Endometrium (tissue), 2 donors: ENCODE measurements at regions not wholly inside any gene's neighbourhood (a gene's known extent, or its start where the extent isn't known, plus 50 kb on each side); places are given as distances from the start of the nearest gene placed in this dataset.

ENCODE experiments used
- FAIRE-seq: peaks from 2 replicates; lab custom pipeline; 2012; peaks lifted over from hg19 to GRCh38; lab: Jason Lieb, UNC
- donor health status: control.
- donor health status: control.

DNA sequence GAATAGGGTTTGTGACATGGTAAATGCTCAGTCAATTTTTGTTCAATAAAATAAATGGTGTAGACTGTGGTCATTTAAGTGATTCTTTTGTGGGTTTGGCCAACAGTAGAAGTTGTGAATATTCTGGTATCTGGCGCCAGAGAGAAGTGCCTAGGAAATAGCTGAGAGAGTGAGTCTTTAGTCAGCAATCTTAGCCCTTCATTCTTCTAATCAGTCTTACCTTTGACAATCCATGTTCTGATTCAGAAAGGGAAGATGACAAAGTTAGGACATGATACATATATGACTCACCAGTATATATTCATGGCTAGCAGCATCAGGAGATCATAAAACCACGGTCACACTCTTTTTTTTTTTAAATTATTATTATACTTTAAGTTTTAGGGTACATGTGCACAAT is 141.8 kb upstream of the PCDH18 start:
- FAIRE-seq = no peak

DNA sequence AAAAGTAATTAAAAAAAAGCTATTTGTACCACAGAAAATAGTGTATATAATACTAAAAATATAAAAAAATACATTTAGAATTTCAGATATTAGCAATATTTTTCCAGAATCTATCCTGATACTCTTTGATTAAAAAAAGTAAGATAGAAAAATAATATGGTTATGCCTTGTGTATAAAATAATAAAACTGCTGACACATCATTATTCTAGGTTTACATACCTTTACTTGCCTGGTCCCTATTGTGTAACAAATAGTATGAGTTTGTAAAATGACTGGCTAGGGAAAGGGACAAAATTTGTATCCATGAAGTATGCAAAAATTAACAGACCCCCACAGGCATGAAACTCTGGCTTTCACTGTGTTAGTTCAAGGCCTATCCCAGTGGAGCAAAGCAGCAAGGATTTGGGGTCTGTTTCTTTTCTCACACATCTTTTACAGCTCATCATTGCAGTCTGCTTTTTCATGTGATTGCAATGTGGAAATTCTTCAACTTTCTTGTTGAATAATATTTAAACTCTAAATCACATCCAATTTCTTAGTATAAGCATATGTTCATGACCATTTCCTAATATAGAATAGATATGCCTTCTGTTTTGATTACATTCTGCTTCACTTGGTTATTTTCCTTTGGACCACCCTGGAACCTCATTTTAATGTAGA is 136.7 kb upstream of the PCDH18 start:
- peak; percentile 18 for FAIRE-seq

DNA sequence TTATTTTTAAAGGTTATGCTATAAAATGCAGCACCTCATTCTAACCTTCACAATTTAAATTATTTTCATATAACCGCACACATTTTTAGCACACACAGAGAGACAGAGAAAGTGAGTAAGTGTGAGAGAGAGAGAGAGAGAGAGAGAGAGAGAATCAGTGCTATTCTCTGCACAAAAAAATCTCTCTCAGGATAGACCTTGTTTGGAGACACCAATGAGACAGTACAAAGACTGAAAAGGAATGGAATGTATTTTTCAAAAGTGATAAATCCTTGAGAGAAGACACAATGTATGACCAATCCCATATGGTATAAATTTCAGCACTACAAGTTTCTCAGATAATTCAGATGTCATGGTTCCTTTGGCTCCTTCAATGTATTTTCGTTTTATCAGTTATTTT is 132.1 kb upstream of the PCDH18 start:
- FAIRE-seq = no peak

DNA sequence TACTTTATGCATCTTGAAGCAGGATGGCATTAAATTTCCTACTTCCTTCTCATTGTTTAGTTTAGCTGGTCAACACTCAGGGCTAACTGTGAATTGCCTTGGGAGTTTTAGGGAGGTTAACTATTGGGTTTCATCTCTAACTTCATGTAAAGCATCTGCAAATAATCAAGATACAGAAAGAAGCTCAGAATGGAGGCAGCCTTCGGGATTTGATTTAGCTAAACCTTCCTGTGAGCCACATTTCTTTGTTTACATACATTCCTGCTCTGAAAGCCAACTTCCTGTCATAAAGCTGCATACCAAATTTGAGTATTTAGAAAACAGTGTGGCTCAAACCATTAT is 131.7 kb upstream of the PCDH18 start:
- FAIRE-seq = peak; percentile 98

DNA sequence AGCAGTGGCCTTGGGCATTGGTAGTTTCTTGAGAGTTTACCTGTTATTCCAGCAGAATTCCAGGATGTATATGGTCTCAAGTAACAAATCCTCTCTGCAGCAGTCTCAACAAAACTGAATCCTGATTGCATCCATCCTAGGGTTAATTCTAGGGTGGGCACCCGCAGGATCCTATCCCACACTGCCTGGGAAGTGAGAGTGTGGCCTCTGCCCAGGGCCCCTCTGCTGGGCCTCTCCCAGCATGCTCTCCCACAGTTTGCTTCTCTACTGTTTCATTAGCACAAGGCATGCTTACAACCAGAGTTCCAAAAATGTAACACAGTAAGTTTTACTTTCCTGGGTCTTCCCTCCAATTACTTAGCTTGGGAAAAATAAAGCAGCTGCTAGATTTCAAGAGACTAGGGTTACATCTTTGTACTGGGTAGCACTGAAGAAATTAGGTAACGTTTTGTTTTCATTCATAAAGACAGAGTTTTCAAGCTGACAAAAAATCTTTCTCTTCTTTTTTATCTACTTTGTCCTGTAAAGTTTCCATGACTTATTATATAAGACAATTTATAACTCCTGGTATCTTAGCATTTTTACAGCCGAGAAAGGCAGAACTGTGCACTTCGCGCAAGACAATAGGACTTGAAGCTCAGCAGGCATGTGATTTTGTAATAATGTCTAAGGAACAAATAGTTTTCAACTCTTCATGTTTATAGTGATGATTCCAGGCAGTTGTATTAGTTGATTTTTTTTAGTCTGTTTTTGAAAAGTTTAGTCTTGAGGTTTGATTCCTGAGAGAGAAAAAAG is 131.2 kb upstream of the PCDH18 start:
- FAIRE-seq = no peak

DNA sequence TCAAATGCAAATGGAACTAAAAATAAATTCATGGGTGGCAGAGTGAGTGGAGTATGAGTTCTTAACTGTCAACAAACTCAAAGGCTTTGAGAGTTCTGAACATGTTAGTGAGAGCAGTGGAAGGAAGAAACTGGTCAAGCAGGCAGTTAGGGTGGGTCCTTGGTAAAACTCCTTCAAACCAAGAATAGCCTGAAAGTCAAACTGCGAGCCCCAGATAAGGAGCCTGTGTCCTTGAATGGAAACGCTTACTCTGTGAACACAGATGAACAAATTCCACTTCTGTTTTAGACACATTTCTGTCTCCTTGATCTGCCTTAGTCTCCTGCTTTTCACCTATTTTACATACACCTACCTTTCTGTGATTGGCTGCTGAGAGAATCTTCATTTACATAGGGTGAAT is 129.4 kb upstream of the PCDH18 start:
- FAIRE-seq = no peak

DNA sequence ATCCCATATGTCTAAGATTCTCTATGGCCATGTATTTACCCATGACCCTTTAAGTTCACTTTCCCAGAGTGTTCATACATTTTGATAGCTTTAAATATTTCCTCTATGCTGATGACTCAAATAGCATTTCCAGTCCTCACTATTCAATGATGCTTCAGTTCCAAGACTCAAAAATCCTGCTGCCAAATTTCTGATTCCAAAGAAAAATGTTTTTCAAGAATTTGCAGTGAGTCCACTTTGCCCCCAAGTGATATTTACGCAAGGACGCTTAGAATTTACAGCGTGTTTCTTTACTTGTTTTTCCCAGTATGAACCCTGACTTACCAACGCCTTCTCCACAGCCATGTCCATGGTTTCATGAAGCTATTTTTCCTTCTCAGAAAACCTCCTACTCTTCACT is 127.9 kb upstream of the PCDH18 start:
- no peak for FAIRE-seq

DNA sequence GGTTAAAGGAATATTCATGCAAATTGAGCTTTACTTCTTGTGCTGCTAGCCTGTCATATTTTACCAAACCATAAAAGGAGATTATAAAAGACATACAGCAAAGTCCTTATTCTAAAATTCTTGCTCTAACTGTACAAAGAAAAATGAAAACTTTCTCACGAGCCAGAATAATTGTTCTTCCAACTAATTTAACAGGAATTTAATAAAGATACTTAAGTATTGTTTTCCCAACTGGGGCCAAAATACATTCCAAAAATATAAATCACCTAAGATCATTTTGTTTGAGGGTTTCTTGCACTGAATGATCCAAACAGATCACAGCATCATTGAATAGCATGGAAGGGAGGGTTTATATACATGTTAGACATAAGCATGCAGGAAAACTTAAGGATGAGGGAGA is 127.1 kb upstream of the PCDH18 start:
- peak; percentile 88 for FAIRE-seq

DNA sequence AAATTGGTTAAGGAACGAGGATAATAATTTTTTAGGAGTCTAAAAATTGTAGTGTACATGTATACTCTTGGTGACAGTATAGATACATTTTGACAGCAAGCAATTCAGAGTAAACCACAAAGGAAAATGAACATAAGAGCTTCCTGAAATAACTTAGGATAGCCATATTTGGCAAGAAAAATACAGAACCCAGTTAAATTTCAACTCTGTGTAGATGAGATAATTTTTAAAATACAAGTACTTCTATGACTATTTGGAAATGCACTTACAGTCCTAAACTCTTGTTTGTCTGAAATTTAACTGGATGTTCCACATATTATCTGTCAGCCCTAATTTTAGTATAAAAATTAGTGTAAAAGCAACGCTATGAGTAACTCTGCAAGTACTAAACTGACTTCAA is 124.4 kb upstream of the PCDH18 start:
- no peak for FAIRE-seq

DNA sequence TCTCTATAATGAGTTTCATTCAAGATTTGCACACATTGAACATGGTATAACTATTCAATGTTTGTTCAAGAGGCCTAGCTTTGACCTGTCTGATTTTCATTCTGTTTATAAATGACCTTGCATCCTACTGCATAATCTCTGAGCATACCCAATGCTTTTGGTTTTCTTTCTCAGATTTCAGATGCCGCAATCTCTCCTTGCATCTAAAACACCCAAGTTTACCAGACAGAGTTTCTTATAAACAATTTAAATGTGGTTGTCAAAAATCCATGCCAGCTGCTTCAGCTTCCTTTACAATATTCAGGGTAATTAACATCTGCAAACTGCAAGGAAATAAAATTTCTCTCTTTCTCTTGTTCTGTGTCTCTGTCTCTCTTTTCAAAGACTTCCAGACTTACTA is 123.0 kb upstream of the PCDH18 start:
- no peak for FAIRE-seq

DNA sequence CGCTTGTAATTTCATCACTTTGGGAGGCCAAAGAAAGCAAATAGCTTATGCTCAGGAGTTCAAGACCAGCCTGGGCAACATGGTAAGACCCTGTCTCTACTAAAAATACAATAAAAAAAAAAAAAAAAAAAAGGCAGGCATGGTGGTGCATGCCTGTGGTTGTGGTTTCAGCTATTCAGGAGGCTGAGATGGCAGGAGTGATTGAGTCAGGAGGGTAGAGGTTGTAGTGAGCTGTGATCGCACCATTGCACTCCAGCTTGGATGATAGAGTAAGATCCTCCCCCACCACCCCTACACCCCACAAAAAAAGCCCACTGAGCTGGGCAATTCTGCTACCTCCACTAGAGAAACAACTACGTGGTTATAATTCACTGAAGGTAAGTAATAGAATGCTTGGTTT is 118.8 kb upstream of the PCDH18 start:
- FAIRE-seq = no peak

DNA sequence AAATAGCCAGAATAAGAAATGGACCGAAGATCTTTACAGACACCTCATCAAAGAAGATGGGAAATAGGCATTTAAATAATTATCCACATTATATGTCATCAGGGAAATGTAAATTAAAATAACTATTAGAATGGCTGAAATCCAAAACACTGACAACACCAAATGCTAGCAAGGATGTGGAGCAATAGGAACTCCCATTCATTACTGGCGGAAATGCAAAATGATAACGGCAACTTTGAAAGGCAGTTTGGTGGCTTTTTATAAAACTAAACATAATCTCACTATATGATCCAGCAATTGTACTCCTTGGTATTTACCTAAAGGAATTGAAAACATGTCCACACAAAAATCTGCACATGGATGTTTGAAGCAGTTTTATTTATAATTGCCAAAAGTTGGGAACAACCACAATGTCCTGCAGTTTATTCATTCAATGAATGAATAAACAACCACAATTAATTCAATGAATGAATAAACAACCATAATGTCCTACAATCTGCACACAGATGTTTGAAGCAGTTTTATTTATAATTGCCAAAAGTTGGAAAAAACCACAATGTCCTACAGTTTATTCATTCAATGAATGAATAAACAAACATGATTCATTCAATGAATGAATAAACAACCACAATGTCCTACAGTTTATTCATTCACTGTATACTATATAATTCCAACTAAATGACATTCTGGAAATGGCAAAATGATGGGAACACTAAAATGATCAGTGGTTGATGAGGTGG is 117.6 kb upstream of the PCDH18 start:
- no peak for FAIRE-seq

DNA sequence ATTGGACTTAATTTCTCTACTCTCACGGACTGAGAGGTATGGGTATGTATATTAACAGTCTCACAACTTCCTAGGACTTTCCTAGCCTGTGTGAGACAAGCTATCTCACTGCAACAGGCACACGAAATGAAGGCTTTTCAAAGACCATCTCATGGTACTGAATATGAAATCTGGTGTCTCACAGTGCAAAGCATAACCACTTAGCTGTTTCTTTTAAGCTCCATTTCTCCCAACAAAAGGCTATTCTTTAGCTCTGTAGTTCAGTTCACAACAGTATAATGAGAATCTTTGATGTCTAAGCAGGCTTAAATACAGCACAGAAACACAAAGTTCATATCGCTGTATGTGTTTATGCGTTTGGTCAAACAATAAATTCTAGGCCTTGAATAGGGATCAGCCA is 116.2 kb upstream of the PCDH18 start:
- no peak for FAIRE-seq

DNA sequence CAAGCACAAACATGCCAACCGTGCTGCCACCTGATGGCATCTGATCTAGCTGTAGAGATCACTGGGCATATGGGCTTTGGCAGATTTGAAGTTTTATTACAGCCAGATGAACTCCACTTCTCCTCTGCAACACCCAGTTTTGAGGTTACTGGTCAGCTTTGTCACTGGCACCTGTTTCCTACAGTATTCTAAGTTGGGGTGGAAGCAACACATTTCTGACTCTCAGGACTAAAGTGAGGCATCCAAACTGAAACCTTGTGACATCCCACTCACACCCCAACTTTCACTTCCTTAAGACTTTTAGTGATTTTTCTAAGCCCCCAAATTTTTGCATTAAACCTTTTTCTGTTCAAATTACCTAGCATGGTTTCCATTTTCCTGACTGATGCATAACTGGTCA is 115.1 kb upstream of the PCDH18 start:
- FAIRE-seq = no peak

DNA sequence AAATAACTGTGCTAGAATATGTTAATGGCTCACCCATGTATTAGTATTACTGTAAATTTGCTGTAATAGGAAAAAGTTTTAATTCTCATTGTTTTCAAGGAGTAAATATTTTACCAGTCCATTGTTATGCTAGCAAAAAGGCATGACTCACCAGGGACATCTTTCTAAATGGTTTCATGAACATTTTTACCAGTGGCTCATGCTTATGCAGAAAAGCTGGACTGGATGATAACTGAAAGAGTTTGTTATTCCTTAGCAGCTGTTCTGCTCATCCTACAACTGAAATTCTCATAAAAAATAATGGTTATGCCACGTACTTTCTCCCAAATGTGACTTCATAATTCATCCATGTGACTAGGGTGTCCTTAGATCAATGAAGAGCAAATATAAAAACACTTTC is 111.9 kb upstream of the PCDH18 start:
- FAIRE-seq = no peak

DNA sequence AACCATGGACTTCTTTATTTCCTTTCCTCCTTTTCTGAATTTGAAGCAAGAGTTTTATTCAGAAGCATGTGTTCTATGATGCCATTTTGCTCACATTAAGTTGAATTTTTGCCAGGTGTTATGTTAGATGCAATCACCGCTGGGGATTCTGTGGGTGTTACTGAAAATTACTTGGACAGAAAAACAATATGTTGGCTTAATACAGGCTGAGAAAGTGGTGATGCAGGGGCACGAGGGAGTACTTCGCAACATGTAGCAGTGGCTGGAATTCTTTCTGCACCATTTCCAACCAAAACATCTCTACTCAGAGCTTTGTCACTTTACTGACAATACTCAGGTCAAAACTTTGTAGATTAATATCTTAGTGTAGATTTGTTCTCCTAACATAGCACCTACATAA is 109.2 kb upstream of the PCDH18 start:
- no peak for FAIRE-seq

DNA sequence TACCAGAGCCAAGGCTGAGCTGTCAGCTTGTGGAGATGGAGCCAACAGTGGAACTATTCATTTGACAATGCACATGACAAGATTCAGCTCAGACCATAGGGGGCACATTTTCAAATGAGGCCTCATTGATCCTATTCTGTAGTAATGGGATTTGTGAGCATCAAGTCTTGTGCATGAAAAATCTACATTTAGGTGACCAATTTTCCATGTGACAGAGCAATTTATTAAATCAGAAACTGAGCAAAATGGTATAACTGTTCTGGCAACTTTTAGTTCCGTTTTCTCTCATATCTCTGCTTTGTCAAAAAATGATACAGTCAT is 108.5 kb upstream of the PCDH18 start:
- FAIRE-seq = no peak

DNA sequence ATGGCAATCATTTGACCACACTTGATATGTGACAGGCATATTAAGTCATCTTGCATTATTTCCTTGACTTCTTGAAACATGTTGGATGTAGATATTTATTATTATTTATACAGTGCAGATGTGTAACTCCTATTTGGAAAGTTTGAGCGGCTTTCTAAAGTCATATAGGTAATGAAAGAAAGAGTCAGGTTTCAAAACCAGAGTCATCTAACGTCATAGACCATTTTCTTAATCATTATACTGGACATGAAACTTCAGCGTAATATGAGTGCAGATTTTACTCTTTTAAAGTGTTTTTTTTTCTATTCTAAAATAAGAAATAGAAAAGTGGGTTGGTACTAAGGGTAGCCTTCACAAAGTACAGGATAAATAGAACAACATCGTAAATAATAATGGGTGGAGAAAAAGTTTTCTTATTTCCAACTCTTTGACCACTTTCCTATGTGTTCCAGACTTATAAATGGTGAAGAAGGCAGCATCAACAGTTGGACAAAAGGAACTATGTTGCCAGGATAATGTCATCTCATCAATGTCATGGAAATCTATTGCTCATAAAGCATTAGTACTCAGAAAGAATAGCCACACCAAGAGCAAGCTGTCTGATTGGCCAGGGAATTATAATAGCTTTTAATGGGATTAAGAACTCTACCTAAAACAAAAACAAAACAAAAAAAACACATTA is 108.0 kb upstream of the PCDH18 start:
- FAIRE-seq = no peak

DNA sequence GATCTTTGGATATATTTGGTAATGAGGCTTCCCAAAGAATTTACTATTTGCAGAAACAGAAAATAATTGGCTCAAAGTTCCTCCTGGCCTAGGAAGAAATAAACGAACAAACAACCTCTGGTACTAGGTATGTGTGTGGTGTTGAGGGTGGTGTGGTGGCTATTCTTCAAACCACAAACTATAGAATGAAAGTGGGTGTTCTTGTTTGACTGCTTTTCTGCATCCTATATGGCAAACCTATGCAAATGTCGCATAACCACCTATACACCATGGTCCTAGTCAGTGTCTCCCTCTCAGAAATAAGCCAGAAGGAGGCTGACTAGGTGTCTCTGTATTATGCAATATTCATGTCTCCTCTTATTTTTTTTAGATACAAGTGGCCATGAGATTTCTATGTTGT is 106.6 kb upstream of the PCDH18 start:
- no peak for FAIRE-seq

DNA sequence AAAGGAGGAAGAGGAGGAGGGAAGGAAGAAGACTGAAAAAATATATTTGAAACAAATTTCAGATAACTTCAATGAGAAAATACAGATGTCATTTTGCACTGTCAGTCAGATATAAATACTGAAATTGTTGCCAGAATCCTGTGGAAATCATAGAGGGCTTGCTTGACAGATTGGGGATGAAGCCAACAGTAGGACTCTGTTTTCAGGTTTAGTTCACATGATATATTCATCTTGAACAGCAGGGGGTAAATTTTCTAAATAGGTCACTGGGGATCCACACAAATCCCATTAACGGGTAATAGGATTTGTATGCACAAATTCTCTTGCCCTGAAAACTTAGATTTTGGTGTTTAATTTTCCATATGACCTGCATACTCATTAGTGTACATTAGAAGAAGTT is 103.3 kb upstream of the PCDH18 start:
- FAIRE-seq = no peak

DNA sequence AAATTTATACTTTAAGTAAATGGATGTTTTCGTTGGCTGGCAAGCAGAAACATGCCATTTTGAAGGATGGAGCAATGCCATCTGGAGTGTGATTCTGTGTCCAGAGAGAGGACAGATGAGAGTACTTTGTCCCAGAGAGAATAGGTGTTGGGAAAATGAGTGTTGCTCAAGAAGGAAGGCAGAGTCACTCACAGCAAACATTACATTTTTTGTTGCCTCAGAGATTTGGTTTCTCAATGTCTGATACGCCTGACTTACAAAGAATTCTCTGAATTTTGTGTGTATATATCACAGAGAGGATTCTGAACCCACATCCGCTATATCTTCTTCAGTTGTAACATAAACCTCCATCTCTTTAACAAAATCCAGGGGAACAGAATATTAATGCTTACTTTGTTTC is 102.8 kb upstream of the PCDH18 start:
- no peak for FAIRE-seq

DNA sequence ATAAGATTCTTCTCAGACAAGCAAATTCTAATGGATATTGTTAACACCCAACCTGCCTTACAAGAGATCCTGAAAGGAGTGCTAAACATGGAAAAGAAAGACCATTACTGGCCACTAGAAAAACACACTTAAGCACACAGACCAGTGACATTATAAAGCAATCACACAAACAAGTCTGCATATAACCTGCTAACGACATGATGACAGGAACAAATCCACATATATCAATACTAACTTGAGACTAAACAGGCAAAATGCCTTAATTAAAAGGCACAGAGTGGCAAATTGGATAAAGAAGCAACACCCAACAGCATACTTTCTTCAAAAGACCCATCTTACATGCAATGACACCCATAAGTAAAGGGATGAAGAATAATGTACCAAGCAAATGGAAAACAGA is 100.5 kb upstream of the PCDH18 start:
- FAIRE-seq = no peak

DNA sequence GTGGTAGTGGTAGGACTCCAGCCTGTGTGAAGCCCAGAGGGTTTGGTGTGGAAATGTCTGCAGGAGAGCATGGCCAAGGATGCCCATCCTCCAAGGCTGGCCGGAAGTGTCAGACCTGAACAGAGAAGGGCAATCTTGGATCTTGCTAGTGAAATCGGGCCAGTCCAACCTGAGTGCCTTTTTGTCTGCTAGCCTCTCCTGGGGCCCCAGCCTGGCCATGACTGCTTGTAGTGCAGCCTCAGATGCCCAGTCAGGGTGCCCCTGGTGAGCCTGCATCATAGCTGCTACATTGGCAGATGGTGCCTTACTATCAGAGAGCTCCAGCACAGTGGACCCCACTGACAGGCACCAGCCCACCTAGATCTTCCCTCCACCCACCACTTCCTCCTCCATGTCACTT is 99.3 kb upstream of the PCDH18 start:
- no peak for FAIRE-seq
